Panc1 (cell line): ENCODE measurements at regions not wholly inside any gene's neighbourhood (a gene's known extent, or its start where the extent isn't known, plus 50 kb on each side); places are given as distances from the start of the nearest gene placed in this dataset.

ENCODE experiments used
- POLR2AphosphoS5 ChIP-seq: IDR thresholded peaks from 2 replicates; pipeline ENCODE4 v1.6.1; 2012; ENCODE audit warnings: mild to moderate bottlenecking, low read depth, low read length, moderate library complexity
- SIN3A ChIP-seq: IDR thresholded peaks from 2 replicates; pipeline ENCODE4 v1.6.1; 2012; ENCODE audit warnings: low read depth, mild to moderate bottlenecking, low read length, moderate library complexity, borderline replicate concordance; ENCODE audit not compliant: insufficient read depth
- TCF7L2 ChIP-seq: IDR thresholded peaks from 2 replicates; pipeline ENCODE4 v1.6.1; 2011; ENCODE audit warnings: mild to moderate bottlenecking, low read depth, low read length, inconsistent platforms
- TF ChIP-seq, protein P1 (sequence below): fragments of 450-650 bp; IDR thresholded peaks from 2 replicates; pipeline ENCODE4 v1.5.1; 2017; ENCODE audit warnings: mild to moderate bottlenecking
- TF ChIP-seq, protein P2 (sequence below), 2 experiments: IDR thresholded peaks; 2 replicates each; pipeline ENCODE4 v1.6.1; 2011 to 2012; ENCODE audit warnings: low read depth in 2 of 2, control low read depth in 1 of 2, low read length in 1 of 2, mild to moderate bottlenecking in 1 of 2, moderate library complexity in 1 of 2; ENCODE audit not compliant: insufficient read depth in 1 of 2

DNA sequence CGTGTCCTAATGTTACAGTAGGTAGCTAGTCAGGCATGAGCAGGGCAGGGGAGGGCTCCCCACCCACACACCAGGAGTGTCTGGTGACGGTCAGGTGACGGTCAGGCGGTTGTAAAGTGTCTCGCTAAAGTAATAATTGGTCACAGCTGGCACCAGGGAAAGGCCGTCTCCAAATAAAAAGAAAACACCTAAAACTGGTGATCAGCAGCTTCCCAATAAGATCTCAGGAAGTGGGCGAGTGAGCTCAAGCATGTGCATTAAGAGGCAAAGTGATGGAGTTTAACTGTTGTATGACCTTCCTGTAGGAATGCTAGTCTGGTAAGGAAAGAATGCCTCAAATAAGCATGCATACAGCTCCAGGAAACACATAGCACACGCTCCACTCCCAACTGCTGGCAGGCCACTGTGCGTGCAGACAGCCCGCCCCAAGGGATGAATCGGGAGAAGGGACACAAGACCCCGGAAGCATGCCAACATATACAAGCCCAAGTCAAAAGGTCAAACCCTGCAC lies 177.1 kb downstream of the RNF144A start:
- TF ChIP-seq, protein P1, sequence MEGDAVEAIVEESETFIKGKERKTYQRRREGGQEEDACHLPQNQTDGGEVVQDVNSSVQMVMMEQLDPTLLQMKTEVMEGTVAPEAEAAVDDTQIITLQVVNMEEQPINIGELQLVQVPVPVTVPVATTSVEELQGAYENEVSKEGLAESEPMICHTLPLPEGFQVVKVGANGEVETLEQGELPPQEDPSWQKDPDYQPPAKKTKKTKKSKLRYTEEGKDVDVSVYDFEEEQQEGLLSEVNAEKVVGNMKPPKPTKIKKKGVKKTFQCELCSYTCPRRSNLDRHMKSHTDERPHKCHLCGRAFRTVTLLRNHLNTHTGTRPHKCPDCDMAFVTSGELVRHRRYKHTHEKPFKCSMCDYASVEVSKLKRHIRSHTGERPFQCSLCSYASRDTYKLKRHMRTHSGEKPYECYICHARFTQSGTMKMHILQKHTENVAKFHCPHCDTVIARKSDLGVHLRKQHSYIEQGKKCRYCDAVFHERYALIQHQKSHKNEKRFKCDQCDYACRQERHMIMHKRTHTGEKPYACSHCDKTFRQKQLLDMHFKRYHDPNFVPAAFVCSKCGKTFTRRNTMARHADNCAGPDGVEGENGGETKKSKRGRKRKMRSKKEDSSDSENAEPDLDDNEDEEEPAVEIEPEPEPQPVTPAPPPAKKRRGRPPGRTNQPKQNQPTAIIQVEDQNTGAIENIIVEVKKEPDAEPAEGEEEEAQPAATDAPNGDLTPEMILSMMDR, result no peak
- TF ChIP-seq, protein P2, sequence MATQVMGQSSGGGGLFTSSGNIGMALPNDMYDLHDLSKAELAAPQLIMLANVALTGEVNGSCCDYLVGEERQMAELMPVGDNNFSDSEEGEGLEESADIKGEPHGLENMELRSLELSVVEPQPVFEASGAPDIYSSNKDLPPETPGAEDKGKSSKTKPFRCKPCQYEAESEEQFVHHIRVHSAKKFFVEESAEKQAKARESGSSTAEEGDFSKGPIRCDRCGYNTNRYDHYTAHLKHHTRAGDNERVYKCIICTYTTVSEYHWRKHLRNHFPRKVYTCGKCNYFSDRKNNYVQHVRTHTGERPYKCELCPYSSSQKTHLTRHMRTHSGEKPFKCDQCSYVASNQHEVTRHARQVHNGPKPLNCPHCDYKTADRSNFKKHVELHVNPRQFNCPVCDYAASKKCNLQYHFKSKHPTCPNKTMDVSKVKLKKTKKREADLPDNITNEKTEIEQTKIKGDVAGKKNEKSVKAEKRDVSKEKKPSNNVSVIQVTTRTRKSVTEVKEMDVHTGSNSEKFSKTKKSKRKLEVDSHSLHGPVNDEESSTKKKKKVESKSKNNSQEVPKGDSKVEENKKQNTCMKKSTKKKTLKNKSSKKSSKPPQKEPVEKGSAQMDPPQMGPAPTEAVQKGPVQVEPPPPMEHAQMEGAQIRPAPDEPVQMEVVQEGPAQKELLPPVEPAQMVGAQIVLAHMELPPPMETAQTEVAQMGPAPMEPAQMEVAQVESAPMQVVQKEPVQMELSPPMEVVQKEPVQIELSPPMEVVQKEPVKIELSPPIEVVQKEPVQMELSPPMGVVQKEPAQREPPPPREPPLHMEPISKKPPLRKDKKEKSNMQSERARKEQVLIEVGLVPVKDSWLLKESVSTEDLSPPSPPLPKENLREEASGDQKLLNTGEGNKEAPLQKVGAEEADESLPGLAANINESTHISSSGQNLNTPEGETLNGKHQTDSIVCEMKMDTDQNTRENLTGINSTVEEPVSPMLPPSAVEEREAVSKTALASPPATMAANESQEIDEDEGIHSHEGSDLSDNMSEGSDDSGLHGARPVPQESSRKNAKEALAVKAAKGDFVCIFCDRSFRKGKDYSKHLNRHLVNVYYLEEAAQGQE (IDR thresholded peaks at IDR 0.05; ENCODE audit: insufficient read depth in 1 of 2, low read depth in 2 of 2, low read length in 1 of 2), result no peak
- TF ChIP-seq SIN3A (no peak), POLR2AphosphoS5 (no peak), TCF7L2 (no peak)
